HepG2 (cell line): ENCODE measurements at regions not wholly inside any gene's neighbourhood (a gene's known extent, or its start where the extent isn't known, plus 50 kb on each side); places are given as distances from the start of the nearest gene placed in this dataset.

Experiments used
- ATAC-seq: fragments of 200-7000 bp; cut with Tn5 transposase; 3 replicates; pipeline ENCODE4 v1.9.1; 2020; ENCODE audit warnings: mild to moderate bottlenecking, moderate library complexity
- BruUV-seq: library from RNA; stranded (reverse); fragments of 400-500 nt; replicated peaks from 2 replicates; lab custom pipeline; 2021; lab: Mats Ljungman, UMichigan
- CTCF ChIA-PET: fragments of 300-600 bp; formaldehyde crosslinking; extraction: SDS; loops from one replicate; lab custom pipeline; 2021; ENCODE audit warnings: low total read pairs, inconsistent platforms, low intra/inter-chr PET ratio; lab: Yijun Ruan, JAX
- POLR2A ChIA-PET: fragments of 350-600 bp; sonication (Branson Sonifier 250); formaldehyde crosslinking; loops from one replicate; lab custom pipeline; 2020; ENCODE audit warnings: antibody characterized with exemption, inconsistent platforms; lab: Yijun Ruan, JAX
- DNase-seq: peaks from one replicate; pipeline ENCODE4 v3.0.0-alpha.2; 2015; ENCODE audit warnings: low spot score
- FAIRE-seq: peaks from 3 replicates; lab custom pipeline; 2011; peaks lifted over from hg19 to GRCh38; lab: Jason Lieb, UNC
- H2AFZ ChIP-seq: one replicate; pipeline ENCODE4 v1.6.1; 2011; ENCODE audit warnings: low read length, inconsistent platforms
- H3K27ac ChIP-seq: fragments of 300-600 bp; 3 replicates; pipeline ENCODE4 v1.8.0; 2011; ENCODE audit warnings: mixed run types, mild to moderate bottlenecking, mixed read lengths, low read length, inconsistent platforms; ENCODE audit not compliant: insufficient read depth; ENCODE audit errors: extremely low read length
- H3K27me3 ChIP-seq, 2 experiments: fragments of 200-600 bp in 1 of 2; 2 replicates in 1 of 2; 3 replicates in 1 of 2; pipeline versions ENCODE4 v1.6.0 to v1.8.0; 2011; ENCODE audit warnings: low read length in 2 of 2, mild to moderate bottlenecking in 2 of 2, moderate library complexity in 2 of 2, inconsistent platforms in 1 of 2; ENCODE audit not compliant: insufficient read depth in 2 of 2, control insufficient read depth in 1 of 2
- H3K36me3 ChIP-seq, 2 experiments: fragments of 200-600 bp in 1 of 2; replicated peaks in 1 of 2; 2 replicates in 1 of 2; 3 replicates in 1 of 2; pipeline versions ENCODE4 v1.5.1 to v1.8.0; 2011; ENCODE audit warnings: low read length in 2 of 2, inconsistent platforms in 1 of 2; ENCODE audit not compliant: insufficient read depth in 2 of 2, control insufficient read depth in 1 of 2
- H3K4me1 ChIP-seq: 2 replicates; pipeline ENCODE4 v1.5.1; 2012; ENCODE audit warnings: low read length, inconsistent platforms; ENCODE audit not compliant: insufficient read depth
- H3K4me2 ChIP-seq: 2 replicates; pipeline ENCODE4 v1.6.0; 2011; ENCODE audit warnings: low read depth, low read length, inconsistent platforms
- H3K4me3 ChIP-seq, 3 experiments: fragments of 200-600 bp in 1 of 3; sonication (generic), shearing (Covaris generic) in 1 of 3; replicated peaks in 1 of 3; 2 replicates each; pipeline ENCODE4 v1.5.1; 2011 to 2016; ENCODE audit warnings: low read length in 3 of 3, inconsistent platforms in 2 of 3, low read depth in 2 of 3, mild to moderate bottlenecking in 2 of 3, control low read depth in 1 of 3, mixed read lengths in 1 of 3; ENCODE audit not compliant: insufficient read depth in 1 of 3
- H3K79me2 ChIP-seq: one replicate; pipeline ENCODE4 v1.6.1; 2011; ENCODE audit warnings: low read length, inconsistent platforms; ENCODE audit not compliant: insufficient read depth
- H3K9ac ChIP-seq: 2 replicates; pipeline ENCODE4 v1.6.0; 2011; ENCODE audit warnings: mild to moderate bottlenecking, low read depth, low read length, inconsistent platforms; ENCODE audit not compliant: insufficient read depth
- H3K9me3 ChIP-seq: 2 replicates; pipeline ENCODE4 v1.5.1; 2012; ENCODE audit warnings: mild to moderate bottlenecking, low read length
- H4K20me1 ChIP-seq: 2 replicates; pipeline ENCODE4 v1.6.0; 2011; ENCODE audit warnings: inconsistent platforms, mild to moderate bottlenecking, low read length, moderate library complexity; ENCODE audit not compliant: insufficient read depth
- GZF1 ChIP-seq: sonication (generic); formaldehyde crosslinking; IDR thresholded peaks from 2 replicates; pipeline ENCODE4 v1.5.1; 2020; ENCODE audit warnings: mild to moderate bottlenecking, missing genetic modification reagents
- HNF4G ChIP-seq, 2 experiments: sonication (generic) in 1 of 2; formaldehyde crosslinking in 1 of 2; IDR thresholded peaks; 2 replicates each; pipeline versions ENCODE4 v1.4.0 to v1.6.1; 2011 to 2020; ENCODE audit warnings: borderline replicate concordance in 2 of 2, low read depth in 2 of 2, mild to moderate bottlenecking in 2 of 2, low read length in 1 of 2, missing genetic modification reagents in 1 of 2, moderate library complexity in 1 of 2
- MAFF ChIP-seq: IDR thresholded peaks from 2 replicates; pipeline ENCODE4 v1.6.1; 2011; ENCODE audit warnings: low read depth, low read length, improper control_type of control experiment
- U2AF2 ChIP-seq: fragments of 200-400 bp; formaldehyde crosslinking; IDR thresholded peaks from 2 replicates; pipeline ENCODE4 v1.6.1; 2017; ENCODE audit warnings: low read depth, mild to moderate bottlenecking, low read length
- ZBTB42 ChIP-seq: sonication (generic); formaldehyde crosslinking; IDR thresholded peaks from 2 replicates; pipeline ENCODE4 v1.5.0; 2020; ENCODE audit warnings: mild to moderate bottlenecking, missing genetic modification reagents
- ZBTB7A ChIP-seq: sonication (generic); formaldehyde crosslinking; IDR thresholded peaks from 2 replicates; pipeline ENCODE4 v1.8.0; 2022; ENCODE audit warnings: mild to moderate bottlenecking, missing genetic modification reagents
- ZNF263 ChIP-seq: sonication (generic); formaldehyde crosslinking; IDR thresholded peaks from 2 replicates; pipeline ENCODE4 v1.4.0; 2020; ENCODE audit warnings: missing genetic modification reagents
- ZNF670 ChIP-seq: sonication (generic); formaldehyde crosslinking; IDR thresholded peaks from 2 replicates; pipeline ENCODE4 v1.8.0; 2022; ENCODE audit warnings: mild to moderate bottlenecking, missing genetic modification reagents, borderline replicate concordance
- WGBS: methylation state at CpG from one replicate; pipeline ENCODE4 v1.1.6; 2017; ENCODE audit warnings: low lambda C conversion rate; 5-methylcytosine and 5-hydroxymethylcytosine counted together
- in situ Hi-C: cut with HindIII; loops from 2 replicates; pipeline ENCODE4 v1.10.0; 2017; ENCODE audit warnings: low pct_unique_long_range_greater_than_20kb; ENCODE audit not compliant: extremely low pct_ligation_motif_present
- intact Hi-C: fragments of 100-400 bp; cut with micrococcal nuclease; formaldehyde crosslinking; loops from one replicate; pipeline ENCODE4 v1.10.0; 2022; ENCODE audit not compliant: unreplicated experiment
- TF ChIP-seq, protein P1 (sequence below): sonication (generic); formaldehyde crosslinking; IDR thresholded peaks from 2 replicates; pipeline ENCODE4 v1.4.0; 2020; ENCODE audit warnings: mild to moderate bottlenecking, low read depth, missing genetic modification reagents
- TF ChIP-seq, protein P2 (sequence below): sonication (generic); formaldehyde crosslinking; IDR thresholded peaks from 2 replicates; pipeline ENCODE4 v1.5.0; 2020; ENCODE audit warnings: missing genetic modification reagents

DNA sequence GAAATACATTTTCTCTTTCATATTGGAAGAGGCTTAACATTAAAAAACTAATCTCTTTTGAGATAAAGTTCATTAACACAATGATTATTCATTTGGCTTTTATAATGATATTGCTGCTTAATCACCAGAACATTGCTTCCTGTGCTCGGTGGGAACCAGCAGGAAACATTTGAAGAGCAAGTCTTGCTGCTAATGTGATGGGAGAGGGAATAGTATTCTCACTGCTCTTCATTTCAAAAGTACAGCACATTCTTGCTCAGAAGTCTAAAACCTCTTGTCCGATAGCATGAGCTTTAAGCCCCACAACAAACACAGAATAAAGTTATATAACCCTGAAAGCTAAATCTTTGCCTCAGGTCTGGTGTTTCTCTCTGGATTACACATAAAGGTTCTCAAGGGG, 190.8 kb upstream of the CNTN4 start:
- Histone ChIP-seq H3K36me3 (no peaks in the 10 kb centered on the region), H3K4me3 (no peak overlapping the region), H3K27ac (no peak overlapping the region), H3K9me3 (peaks cover 97% of the 10 kb centered on the region), H3K4me1 (no peaks in the 10 kb centered on the region), H3K27me3 (no peaks in the 10 kb centered on the region), H2AFZ (no peak overlapping the region), H3K9ac (no peak overlapping the region), H4K20me1 (no peaks in the 10 kb centered on the region), H3K79me2 (no peaks in the 10 kb centered on the region), H3K4me2 (no peak overlapping the region)
- intact Hi-C loops (no loop called here), in situ Hi-C loops (no loop called here)
- POLR2A ChIA-PET: no interaction called here
- DNase-seq (no peak), FAIRE-seq (no peak), ATAC-seq (no peak)
- no peak for TF ChIP-seq U2AF2
- TF ChIP-seq, protein P1, sequence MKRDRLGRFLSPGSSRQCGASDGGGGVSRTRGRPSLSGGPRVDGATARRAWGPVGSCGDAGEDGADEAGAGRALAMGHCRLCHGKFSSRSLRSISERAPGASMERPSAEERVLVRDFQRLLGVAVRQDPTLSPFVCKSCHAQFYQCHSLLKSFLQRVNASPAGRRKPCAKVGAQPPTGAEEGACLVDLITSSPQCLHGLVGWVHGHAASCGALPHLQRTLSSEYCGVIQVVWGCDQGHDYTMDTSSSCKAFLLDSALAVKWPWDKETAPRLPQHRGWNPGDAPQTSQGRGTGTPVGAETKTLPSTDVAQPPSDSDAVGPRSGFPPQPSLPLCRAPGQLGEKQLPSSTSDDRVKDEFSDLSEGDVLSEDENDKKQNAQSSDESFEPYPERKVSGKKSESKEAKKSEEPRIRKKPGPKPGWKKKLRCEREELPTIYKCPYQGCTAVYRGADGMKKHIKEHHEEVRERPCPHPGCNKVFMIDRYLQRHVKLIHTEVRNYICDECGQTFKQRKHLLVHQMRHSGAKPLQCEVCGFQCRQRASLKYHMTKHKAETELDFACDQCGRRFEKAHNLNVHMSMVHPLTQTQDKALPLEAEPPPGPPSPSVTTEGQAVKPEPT (CRISPR knock-in tag): no peak
- TF ChIP-seq ZBTB7A (CRISPR knock-in tag): no peak
- no peak for TF ChIP-seq HNF4G (IDR thresholded peaks at IDR 0.05; ENCODE audit: borderline replicate concordance, low read depth, low read length)
- no peak for TF ChIP-seq HNF4G (CRISPR knock-in tag; IDR thresholded peaks at IDR 0.05; ENCODE audit: borderline replicate concordance, low read depth)
- TF ChIP-seq, protein P2, sequence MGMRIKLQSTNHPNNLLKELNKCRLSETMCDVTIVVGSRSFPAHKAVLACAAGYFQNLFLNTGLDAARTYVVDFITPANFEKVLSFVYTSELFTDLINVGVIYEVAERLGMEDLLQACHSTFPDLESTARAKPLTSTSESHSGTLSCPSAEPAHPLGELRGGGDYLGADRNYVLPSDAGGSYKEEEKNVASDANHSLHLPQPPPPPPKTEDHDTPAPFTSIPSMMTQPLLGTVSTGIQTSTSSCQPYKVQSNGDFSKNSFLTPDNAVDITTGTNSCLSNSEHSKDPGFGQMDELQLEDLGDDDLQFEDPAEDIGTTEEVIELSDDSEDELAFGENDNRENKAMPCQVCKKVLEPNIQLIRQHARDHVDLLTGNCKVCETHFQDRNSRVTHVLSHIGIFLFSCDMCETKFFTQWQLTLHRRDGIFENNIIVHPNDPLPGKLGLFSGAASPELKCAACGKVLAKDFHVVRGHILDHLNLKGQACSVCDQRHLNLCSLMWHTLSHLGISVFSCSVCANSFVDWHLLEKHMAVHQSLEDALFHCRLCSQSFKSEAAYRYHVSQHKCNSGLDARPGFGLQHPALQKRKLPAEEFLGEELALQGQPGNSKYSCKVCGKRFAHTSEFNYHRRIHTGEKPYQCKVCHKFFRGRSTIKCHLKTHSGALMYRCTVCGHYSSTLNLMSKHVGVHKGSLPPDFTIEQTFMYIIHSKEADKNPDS (CRISPR knock-in tag): no peak
- TF ChIP-seq MAFF: no peak
- TF ChIP-seq ZNF670 (CRISPR knock-in tag): no peak
- TF ChIP-seq ZNF263 (CRISPR knock-in tag): no peak
- no peak for TF ChIP-seq ZBTB42
- TF ChIP-seq GZF1 (CRISPR knock-in tag): no peak
- CTCF ChIA-PET: no interaction called here
- 0% methylated on average over 2 of the region's 2 CpGs for WGBS
- no TSS peak for BruUV-seq
